ENCODE measurements at regions not wholly inside any gene's neighbourhood (a gene's known extent, or its start where the extent isn't known, plus 50 kb on each side); places are given as distances from the start of the nearest gene placed in this dataset.

DNA sequence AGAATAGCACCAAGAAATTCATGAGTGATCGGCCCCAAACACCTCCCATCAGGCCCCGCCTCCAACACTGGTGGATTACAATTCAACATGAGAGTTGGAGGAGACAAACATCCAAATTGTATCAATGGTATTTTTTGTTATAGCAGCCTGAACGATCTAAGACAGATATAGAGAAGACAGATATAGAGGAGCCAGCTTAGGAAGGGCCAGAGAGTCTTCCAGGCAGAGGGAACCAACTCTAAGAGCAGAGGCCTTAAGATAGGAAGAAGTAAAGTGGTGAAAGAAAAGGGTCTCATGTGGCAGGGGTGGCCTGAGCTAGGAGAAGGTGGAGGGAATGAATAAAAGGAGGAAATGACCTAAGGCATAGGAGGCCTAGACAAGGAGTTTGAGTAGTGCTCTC, 158.8 kb upstream of the TBL1XR1 start:
- no TSS peak for BruUV-seq (replicated peaks)
- H3K27me3 Mint-ChIP-seq (ENCODE audit: insufficient read depth, unreplicated experiment) = no peaks in the 10 kb centered on the region
- H3K9me3 Mint-ChIP-seq (ENCODE audit: unreplicated experiment) = no peaks in the 10 kb centered on the region
- intact Hi-C loops (cut with micrococcal nuclease) = loop anchor here (5.0 kb wide), 1 partner anchor 49 kb away; no protein-coding TSS in a partner anchor
- CTCF ChIA-PET = interaction anchor here (1.7 kb wide), 1 partner anchor 10 kb away, joined by 11 read pairs; no protein-coding TSS in a partner anchor
- H3K36me3 Mint-ChIP-seq (ENCODE audit: insufficient read depth, unreplicated experiment) = no peaks in the 10 kb centered on the region
- peak overlapping the region; percentile 87 for H3K27ac Mint-ChIP-seq (ENCODE audit: low read depth, unreplicated experiment)
- no peak for DNase-seq (ENCODE audit: unreplicated experiment)
- POLR2A ChIA-PET = interaction anchor here (2.6 kb wide), 1 partner anchor 10 kb away, joined by 10 read pairs; no protein-coding TSS in a partner anchor
- peak overlapping the region; percentile 26 for H3K4me3 Mint-ChIP-seq (ENCODE audit: unreplicated experiment)
- peaks cover 47% of the 10 kb centered on the region for H3K4me1 Mint-ChIP-seq (ENCODE audit: insufficient read depth, unreplicated experiment)
- TF ChIP-seq, protein P1, sequence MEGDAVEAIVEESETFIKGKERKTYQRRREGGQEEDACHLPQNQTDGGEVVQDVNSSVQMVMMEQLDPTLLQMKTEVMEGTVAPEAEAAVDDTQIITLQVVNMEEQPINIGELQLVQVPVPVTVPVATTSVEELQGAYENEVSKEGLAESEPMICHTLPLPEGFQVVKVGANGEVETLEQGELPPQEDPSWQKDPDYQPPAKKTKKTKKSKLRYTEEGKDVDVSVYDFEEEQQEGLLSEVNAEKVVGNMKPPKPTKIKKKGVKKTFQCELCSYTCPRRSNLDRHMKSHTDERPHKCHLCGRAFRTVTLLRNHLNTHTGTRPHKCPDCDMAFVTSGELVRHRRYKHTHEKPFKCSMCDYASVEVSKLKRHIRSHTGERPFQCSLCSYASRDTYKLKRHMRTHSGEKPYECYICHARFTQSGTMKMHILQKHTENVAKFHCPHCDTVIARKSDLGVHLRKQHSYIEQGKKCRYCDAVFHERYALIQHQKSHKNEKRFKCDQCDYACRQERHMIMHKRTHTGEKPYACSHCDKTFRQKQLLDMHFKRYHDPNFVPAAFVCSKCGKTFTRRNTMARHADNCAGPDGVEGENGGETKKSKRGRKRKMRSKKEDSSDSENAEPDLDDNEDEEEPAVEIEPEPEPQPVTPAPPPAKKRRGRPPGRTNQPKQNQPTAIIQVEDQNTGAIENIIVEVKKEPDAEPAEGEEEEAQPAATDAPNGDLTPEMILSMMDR (IDR thresholded peaks at IDR 0.05; ENCODE audit: unreplicated experiment) = no peak

DNA sequence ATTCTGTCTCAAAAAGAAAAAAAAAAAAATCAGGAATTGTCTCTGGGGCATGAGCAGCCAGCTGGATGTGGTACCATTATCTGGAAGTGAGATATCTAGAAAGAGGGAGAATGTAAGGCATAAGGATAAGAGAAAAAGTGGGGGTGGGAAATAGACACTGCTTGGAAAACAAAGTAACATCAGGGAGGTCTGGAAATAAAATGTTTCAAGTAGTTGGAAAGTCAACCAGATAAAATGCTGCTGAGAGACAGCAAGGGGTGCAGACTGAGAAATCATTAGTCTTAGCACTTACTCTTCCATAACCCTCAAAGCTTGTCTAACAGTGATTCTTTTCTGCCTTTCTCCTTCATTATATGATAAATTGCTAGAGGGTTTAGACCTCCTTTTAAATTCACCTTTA, 159.7 kb upstream of the TBL1XR1 start:
- ChIA-PET POLR2A (interaction anchor here (0.6 to 5.4 kb wide), 16 partner anchors 7 to 1342 kb away, joined by 3 to 66 read pairs (median 4); partner anchors contain the start of gene TBL1XR1), CTCF (interaction anchor here (0.5 to 1.7 kb wide), 4 partner anchors 11 to 306 kb away, joined by 3 to 11 read pairs (median 3); no protein-coding TSS in a partner anchor)
- TF ChIP-seq, protein P1 (IDR thresholded peaks at IDR 0.05; ENCODE audit: unreplicated experiment) = no peak
- no peaks in the 10 kb centered on the region for H3K9me3 Mint-ChIP-seq (ENCODE audit: unreplicated experiment)
- H3K27me3 Mint-ChIP-seq (ENCODE audit: insufficient read depth, unreplicated experiment) = no peaks in the 10 kb centered on the region
- DNase-seq (ENCODE audit: unreplicated experiment) = no peak
- H3K27ac Mint-ChIP-seq (ENCODE audit: low read depth, unreplicated experiment) = peak overlapping the region; percentile 87
- intact Hi-C loops (cut with micrococcal nuclease) = loop anchor here (5.0 kb wide), 1 partner anchor 50 kb away; no protein-coding TSS in a partner anchor
- H3K4me3 Mint-ChIP-seq (ENCODE audit: unreplicated experiment) = peak overlapping the region; percentile 45
- BruUV-seq (replicated peaks) = TSS peak; percentile 34
- no peaks in the 10 kb centered on the region for H3K36me3 Mint-ChIP-seq (ENCODE audit: insufficient read depth, unreplicated experiment)
- H3K4me1 Mint-ChIP-seq (ENCODE audit: insufficient read depth, unreplicated experiment) = peaks cover 47% of the 10 kb centered on the region

DNA sequence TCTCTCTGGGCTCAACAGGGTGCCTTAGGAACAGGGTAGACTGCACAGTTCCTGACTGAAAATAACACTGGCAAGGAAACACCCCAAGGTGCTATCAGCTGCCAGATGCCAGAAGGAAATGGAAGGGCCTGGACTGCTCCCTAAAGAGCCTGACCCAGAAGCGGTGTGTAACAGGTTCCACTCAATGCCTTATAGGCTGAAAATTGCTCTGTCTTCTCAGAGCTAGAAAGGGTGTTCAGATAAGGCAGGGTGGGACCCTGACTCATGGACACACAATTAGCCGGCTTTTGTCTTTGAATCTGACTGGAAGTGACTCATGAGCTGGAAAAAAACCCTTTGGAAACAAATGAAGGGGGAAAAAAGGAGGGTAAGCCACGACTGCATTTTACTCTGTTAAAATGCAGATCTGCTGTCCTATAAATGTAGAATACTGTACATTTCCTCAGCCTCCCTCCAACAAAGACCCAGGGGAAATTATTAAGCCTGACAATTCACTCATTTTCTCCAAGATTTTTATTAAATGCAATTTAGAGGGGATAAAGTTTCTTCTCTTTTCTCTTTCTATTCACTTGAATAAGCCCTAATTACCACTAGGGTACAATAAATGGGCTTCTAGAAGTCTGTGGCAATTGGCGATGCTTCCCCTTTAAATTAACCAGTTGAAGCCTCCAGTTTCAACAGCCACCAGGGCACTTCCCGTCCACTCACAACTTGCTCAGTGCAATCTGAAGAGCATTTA, 160.2 kb upstream of the TBL1XR1 start:
- H3K4me3 Mint-ChIP-seq (ENCODE audit: unreplicated experiment) = peak overlapping the region; percentile 45
- POLR2A ChIA-PET = interaction anchor here (0.6 to 5.4 kb wide), 17 partner anchors 8 to 1028 kb away, joined by 3 to 66 read pairs (median 4); partner anchors contain the start of gene TBL1XR1
- intact Hi-C loops (cut with micrococcal nuclease) = loop anchor here (5.0 kb wide), 1 partner anchor 50 kb away; no protein-coding TSS in a partner anchor

More for the DNA sequence above, 160.2 kb upstream of the TBL1XR1 start:
- BruUV-seq (replicated peaks) = no TSS peak
- H3K27ac Mint-ChIP-seq (ENCODE audit: low read depth, unreplicated experiment) = peak overlapping the region; percentile 87
- H3K9me3 Mint-ChIP-seq (ENCODE audit: unreplicated experiment) = no peaks in the 10 kb centered on the region
- TF ChIP-seq, protein P1 (IDR thresholded peaks at IDR 0.05; ENCODE audit: unreplicated experiment) = no peak
- no peaks in the 10 kb centered on the region for H3K36me3 Mint-ChIP-seq (ENCODE audit: insufficient read depth, unreplicated experiment)
- DNase-seq (ENCODE audit: unreplicated experiment) = peak; percentile 92
- peaks cover 47% of the 10 kb centered on the region for H3K4me1 Mint-ChIP-seq (ENCODE audit: insufficient read depth, unreplicated experiment)
- no peaks in the 10 kb centered on the region for H3K27me3 Mint-ChIP-seq (ENCODE audit: insufficient read depth, unreplicated experiment)
- CTCF ChIA-PET = interaction anchor here (0.5 to 1.7 kb wide), 5 partner anchors 11 to 311 kb away, joined by 3 to 11 read pairs (median 3); no protein-coding TSS in a partner anchor
